Nephron progenitor cell (in vitro differentiated cells): ENCODE measurements at regions not wholly inside any gene's neighbourhood (a gene's known extent, or its start where the extent isn't known, plus 50 kb on each side); places are given as distances from the start of the nearest gene placed in this dataset.

Experiments
- DNase-seq: peaks from one replicate; pipeline ENCODE4 v3.0.0; 2021
- H3K27ac Mint-ChIP-seq: 2 replicates; pipeline ENCODE4 v1.8.0; 2021; ENCODE audit warnings: mild to moderate bottlenecking, moderate library complexity, mixed read lengths
- H3K27me3 Mint-ChIP-seq: 2 replicates; pipeline ENCODE4 v1.8.0; 2021; ENCODE audit warnings: mild to moderate bottlenecking, low read depth, mixed read lengths; ENCODE audit not compliant: poor library complexity
- H3K36me3 Mint-ChIP-seq: 2 replicates; pipeline ENCODE4 v1.8.0; 2021; ENCODE audit warnings: low read depth, mixed read lengths
- H3K4me1 Mint-ChIP-seq: 2 replicates; pipeline ENCODE4 v1.8.0; 2021; ENCODE audit warnings: mixed read lengths
- H3K4me3 Mint-ChIP-seq: 2 replicates; pipeline ENCODE4 v1.8.0; 2021; ENCODE audit warnings: mild to moderate bottlenecking, moderate library complexity, mixed read lengths
- H3K9me3 Mint-ChIP-seq: 2 replicates; pipeline ENCODE4 v1.8.0; 2021; ENCODE audit warnings: mild to moderate bottlenecking, moderate library complexity, mixed read lengths
- TF ChIP-seq, protein P1 (sequence below): fragments of 200-600 bp; sonication (generic); IDR thresholded peaks from 2 replicates; pipeline ENCODE4 v1.5.0; 2021; ENCODE audit warnings: antibody characterized with exemption

- DNase-seq, result no peak
- TF ChIP-seq, protein P1, sequence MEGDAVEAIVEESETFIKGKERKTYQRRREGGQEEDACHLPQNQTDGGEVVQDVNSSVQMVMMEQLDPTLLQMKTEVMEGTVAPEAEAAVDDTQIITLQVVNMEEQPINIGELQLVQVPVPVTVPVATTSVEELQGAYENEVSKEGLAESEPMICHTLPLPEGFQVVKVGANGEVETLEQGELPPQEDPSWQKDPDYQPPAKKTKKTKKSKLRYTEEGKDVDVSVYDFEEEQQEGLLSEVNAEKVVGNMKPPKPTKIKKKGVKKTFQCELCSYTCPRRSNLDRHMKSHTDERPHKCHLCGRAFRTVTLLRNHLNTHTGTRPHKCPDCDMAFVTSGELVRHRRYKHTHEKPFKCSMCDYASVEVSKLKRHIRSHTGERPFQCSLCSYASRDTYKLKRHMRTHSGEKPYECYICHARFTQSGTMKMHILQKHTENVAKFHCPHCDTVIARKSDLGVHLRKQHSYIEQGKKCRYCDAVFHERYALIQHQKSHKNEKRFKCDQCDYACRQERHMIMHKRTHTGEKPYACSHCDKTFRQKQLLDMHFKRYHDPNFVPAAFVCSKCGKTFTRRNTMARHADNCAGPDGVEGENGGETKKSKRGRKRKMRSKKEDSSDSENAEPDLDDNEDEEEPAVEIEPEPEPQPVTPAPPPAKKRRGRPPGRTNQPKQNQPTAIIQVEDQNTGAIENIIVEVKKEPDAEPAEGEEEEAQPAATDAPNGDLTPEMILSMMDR, result no peak
- Mint-ChIP-seq H3K27me3 (peaks cover 2% of the 10 kb centered on the region), H3K36me3 (no peaks in the 10 kb centered on the region), H3K27ac (no peak overlapping the region), H3K9me3 (no peaks in the 10 kb centered on the region), H3K4me3 (no peak overlapping the region), H3K4me1 (no peaks in the 10 kb centered on the region)
Measured at GRCh38 chr4:165757451-165757850, 115.6 kb upstream of the TLL1 start.

DNA sequence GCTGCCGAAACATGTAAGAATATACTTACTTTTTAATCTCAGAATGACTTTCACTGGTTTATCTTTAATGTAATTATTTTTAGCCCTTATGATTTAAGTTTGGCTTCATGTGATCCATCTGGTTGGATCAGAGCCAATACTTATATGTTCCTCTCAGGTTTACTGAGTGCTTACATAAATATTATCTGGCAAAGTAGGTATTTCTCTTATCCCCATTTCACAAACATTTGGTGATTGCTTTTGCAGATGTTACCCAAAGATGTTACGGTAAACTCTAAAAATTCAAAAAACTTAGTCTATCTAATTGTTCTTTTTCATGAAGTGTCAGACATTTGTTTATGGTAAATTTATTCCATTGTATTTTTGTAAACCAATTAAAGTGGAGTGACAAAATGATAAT lies 115.0 kb upstream of the TLL1 start:
- no peak overlapping the region for H3K4me3 Mint-ChIP-seq
- no peak for DNase-seq
- no peaks in the 10 kb centered on the region for H3K9me3 Mint-ChIP-seq
- H3K4me1 Mint-ChIP-seq, result no peaks in the 10 kb centered on the region
- peaks cover 2% of the 10 kb centered on the region for H3K27me3 Mint-ChIP-seq
- H3K27ac Mint-ChIP-seq, result no peak overlapping the region
- TF ChIP-seq, protein P1, result no peak
- H3K36me3 Mint-ChIP-seq, result no peaks in the 10 kb centered on the region

DNA sequence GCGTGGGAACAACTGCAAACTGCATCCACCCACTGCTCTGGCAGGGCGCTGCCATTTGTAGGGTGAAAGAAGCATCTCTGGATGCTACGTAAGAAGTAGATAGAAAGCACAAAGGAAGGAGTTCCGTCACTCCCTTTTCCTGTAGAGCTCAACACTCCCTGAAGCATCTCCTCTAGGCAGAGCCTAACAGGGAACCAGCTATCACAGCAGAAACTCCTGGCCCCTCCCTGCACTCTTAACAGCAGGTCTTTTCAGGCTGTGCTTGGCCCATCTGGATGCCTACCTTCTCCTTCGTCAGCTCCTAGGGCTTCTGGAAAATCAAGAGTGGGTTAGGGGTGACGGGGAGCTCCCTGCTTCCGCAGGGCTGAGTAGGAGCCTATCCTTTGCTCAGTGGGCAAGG lies 112.9 kb upstream of the TLL1 start:
- DNase-seq, result no peak
- TF ChIP-seq, protein P1, result no peak

DNA sequence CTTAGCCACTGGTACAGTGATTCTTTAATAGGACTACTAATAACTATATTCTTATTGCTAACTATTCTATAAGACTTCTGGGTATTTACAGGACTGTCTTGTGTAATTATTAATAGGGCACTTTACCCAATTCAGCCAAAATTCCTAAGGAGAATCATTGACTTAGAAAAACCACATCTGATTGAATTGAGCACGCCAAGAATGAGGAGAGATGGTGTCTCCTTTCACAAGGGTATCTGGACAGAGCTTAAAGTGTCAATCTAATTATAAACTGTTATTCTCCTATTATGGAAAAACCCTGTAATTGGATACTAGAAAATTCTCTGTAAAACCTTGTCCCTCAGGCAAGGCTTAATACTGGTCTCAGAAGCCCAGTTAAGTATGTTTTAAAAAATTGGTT lies 111.1 kb upstream of the TLL1 start:
- no peaks in the 10 kb centered on the region for H3K9me3 Mint-ChIP-seq
- no peaks in the 10 kb centered on the region for H3K4me1 Mint-ChIP-seq
- H3K27ac Mint-ChIP-seq, result no peak overlapping the region
- no peaks in the 10 kb centered on the region for H3K27me3 Mint-ChIP-seq
- TF ChIP-seq, protein P1, result no peak
- H3K4me3 Mint-ChIP-seq, result no peak overlapping the region
- no peak for DNase-seq
- no peaks in the 10 kb centered on the region for H3K36me3 Mint-ChIP-seq

More for the DNA sequence above, 112.9 kb upstream of the TLL1 start:
- no peaks in the 10 kb centered on the region for H3K9me3 Mint-ChIP-seq
- peaks cover under 1% of the 10 kb centered on the region for H3K27me3 Mint-ChIP-seq
- no peaks in the 10 kb centered on the region for H3K4me1 Mint-ChIP-seq
- no peak overlapping the region for H3K4me3 Mint-ChIP-seq
- no peak overlapping the region for H3K27ac Mint-ChIP-seq
- H3K36me3 Mint-ChIP-seq, result no peaks in the 10 kb centered on the region

DNA sequence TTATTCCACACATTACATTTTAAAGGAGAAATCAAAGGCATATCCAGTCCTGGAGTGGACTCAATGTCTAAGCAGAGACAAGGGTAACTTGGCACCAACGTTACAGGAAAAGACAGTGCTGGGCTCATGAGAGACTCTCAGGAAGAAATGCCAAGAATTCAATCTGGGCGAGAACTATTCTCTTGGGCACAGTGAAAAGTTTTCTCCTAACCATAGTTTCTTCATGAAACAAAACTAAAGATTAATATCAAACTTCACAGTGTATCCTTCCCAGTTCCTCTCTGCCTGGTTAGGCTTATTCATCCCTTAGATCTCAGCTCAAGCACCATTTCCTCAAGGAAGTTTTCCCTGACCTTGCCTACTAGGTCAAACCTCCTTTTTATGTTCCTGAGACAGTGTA lies 109.4 kb upstream of the TLL1 start:
- Mint-ChIP-seq H3K9me3 (no peaks in the 10 kb centered on the region), H3K4me1 (no peaks in the 10 kb centered on the region), H3K27ac (no peak overlapping the region), H3K27me3 (no peaks in the 10 kb centered on the region), H3K4me3 (no peak overlapping the region), H3K36me3 (no peaks in the 10 kb centered on the region)
- TF ChIP-seq, protein P1, result no peak
- DNase-seq, result no peak

DNA sequence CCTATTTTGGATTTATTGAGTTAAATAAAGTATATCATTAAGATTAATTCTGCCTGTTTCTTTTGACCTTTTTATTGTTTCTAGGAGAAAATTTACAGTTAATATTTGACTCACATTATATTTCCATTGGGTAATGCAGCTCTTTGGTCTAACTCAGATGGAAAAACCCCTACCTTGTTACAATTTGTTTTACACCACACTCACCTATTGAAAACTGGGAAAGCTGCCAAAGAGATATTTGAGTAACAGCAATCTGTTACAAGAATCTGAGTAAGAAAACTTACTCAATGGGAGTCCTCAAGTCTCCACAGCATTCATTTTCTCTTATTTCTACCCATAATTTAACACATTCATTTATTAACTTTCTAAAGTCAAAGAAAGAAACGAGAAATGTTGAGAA lies 108.0 kb upstream of the TLL1 start:
- Mint-ChIP-seq H3K4me1 (no peaks in the 10 kb centered on the region), H3K4me3 (no peak overlapping the region), H3K9me3 (no peaks in the 10 kb centered on the region), H3K27ac (no peak overlapping the region), H3K36me3 (no peaks in the 10 kb centered on the region), H3K27me3 (no peaks in the 10 kb centered on the region)
- no peak for DNase-seq
- TF ChIP-seq, protein P1, result no peak
